Omental fat pad (tissue), 3 donors: ENCODE measurements at regions not wholly inside any gene's neighbourhood (a gene's known extent, or its start where the extent isn't known, plus 50 kb on each side); places are given as distances from the start of the nearest gene placed in this dataset.

Source experiments
- ATAC-seq: fragments of 150-250 bp; one replicate; pipeline ENCODE4 v1.9.1; 2016; ENCODE audit warnings: mild to moderate bottlenecking, moderate library complexity; ENCODE audit not compliant: low FRiP score
- DNase-seq: peaks from one replicate; pipeline ENCODE4 v3.0.0-alpha.2; 2019; ENCODE audit warnings: low spot score
- TF ChIP-seq, protein P1 (sequence below), 3 donors: fragments of 450-650 bp; IDR thresholded peaks; one replicate each; pipeline ENCODE4 v1.5.1; 2016 to 2017; ENCODE audit warnings: antibody characterized with exemption in 3 of 3, mild to moderate bottlenecking in 3 of 3, moderate library complexity in 2 of 3

DNA sequence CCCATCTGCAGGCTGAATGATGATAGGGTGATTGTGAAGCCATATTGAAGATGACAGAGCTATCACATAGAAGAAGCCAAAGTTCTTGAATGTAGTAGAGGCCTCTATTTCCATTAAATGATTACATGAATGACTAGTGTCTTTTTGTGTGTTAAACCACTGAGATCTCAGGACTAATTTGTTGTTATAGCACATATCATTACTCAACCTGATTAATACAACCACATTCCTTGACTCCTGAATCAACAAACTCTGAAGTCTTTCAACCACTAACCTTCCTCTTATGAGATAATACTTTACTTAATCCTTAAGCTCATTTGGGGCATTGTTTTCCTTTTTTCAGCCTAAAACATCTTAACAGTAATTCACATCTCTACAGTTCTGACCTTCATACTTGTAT, 564.5 kb upstream of the ADAMTS9 start:
- TF ChIP-seq, protein P1, sequence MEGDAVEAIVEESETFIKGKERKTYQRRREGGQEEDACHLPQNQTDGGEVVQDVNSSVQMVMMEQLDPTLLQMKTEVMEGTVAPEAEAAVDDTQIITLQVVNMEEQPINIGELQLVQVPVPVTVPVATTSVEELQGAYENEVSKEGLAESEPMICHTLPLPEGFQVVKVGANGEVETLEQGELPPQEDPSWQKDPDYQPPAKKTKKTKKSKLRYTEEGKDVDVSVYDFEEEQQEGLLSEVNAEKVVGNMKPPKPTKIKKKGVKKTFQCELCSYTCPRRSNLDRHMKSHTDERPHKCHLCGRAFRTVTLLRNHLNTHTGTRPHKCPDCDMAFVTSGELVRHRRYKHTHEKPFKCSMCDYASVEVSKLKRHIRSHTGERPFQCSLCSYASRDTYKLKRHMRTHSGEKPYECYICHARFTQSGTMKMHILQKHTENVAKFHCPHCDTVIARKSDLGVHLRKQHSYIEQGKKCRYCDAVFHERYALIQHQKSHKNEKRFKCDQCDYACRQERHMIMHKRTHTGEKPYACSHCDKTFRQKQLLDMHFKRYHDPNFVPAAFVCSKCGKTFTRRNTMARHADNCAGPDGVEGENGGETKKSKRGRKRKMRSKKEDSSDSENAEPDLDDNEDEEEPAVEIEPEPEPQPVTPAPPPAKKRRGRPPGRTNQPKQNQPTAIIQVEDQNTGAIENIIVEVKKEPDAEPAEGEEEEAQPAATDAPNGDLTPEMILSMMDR (IDR thresholded peaks at IDR 0.05) = no peak
- ATAC-seq (no peak), DNase-seq (no peak)

- DNase-seq (no peak), ATAC-seq (no peak)
- TF ChIP-seq, protein P1 (IDR thresholded peaks at IDR 0.05) = no peak
Measured at GRCh38 chr3:65251375-65251774, 563.6 kb upstream of the ADAMTS9 start.

GRCh38 chr3:65246561-65246960, 558.8 kb upstream of the ADAMTS9 start:
- no peak for DNase-seq
- no peak for ATAC-seq
- TF ChIP-seq, protein P1 (IDR thresholded peaks at IDR 0.05) = no peak

GRCh38 chr3:65245133-65246063, 557.6 kb upstream of the ADAMTS9 start:
- TF ChIP-seq, protein P1 (IDR thresholded peaks at IDR 0.05) = no peak
- no peak for DNase-seq
- peak; percentile 81 for ATAC-seq

DNA sequence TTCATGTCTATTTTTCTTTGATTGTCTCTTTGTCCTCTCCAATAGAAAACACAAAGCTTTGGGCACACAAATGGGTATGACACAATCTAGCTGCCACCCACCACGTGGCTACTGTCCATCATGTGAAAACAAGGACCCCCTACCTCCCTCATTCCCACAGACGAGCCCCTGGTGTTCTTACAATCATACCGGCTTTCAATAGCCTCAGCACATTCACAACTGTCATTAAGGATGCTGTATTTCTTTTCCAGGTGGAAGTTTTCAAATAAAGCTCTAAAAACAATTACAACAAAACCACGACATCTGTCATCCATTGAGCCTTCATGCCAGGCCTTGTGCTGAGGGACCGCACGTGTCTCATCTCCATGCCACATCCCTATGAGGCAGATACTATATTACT, 552.6 kb upstream of the ADAMTS9 start:
- DNase-seq (no peak), ATAC-seq (no peak)
- TF ChIP-seq, protein P1 (IDR thresholded peaks at IDR 0.05) = no peak

GRCh38 chr3:65238652-65239051, 550.9 kb upstream of the ADAMTS9 start:
- ATAC-seq = no peak
- TF ChIP-seq, protein P1 (IDR thresholded peaks at IDR 0.05) = no peak
- DNase-seq = no peak

DNA sequence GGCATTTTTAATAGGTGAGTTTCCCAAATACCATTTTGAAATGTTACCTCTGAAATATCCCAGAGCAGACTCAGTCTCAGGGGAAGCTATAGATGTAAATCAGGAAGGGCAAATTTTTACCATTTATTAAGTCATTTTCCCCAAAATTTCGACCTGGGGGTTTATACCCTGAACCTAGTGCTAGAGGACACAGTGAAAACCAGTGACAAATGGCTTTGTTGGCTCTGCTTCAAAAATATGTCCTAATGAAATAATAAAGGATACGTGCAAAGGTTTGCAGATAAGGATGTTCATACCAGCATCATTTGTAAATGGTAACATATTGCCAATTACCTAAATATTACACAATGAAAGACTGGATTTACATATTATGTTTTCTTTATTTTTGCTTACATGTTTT, 546.7 kb upstream of the ADAMTS9 start:
- TF ChIP-seq, protein P1 (IDR thresholded peaks at IDR 0.05) = no peak
- ATAC-seq (no peak), DNase-seq (no peak)
